HepG2 (cell line): ENCODE measurements at regions not wholly inside any gene's neighbourhood (a gene's known extent, or its start where the extent isn't known, plus 50 kb on each side); places are given as distances from the start of the nearest gene placed in this dataset.

Source experiments
- AGO2 ChIP-seq: fragments of 200-400 bp; formaldehyde crosslinking; optimal IDR thresholded peaks from 2 replicates; pipeline ENCODE3; 2017; ENCODE audit warnings: mild to moderate bottlenecking, low read depth, low read length, moderate library complexity
- ATAD3A ChIP-seq: sonication (generic); formaldehyde crosslinking; IDR thresholded peaks from 2 replicates; pipeline ENCODE4 v1.4.0; 2020; ENCODE audit warnings: missing genetic modification reagents
- E2F1 ChIP-seq: sonication (generic); formaldehyde crosslinking; IDR thresholded peaks from 2 replicates; pipeline ENCODE4 v1.5.0; 2020; ENCODE audit warnings: missing genetic modification reagents
- FIP1L1 ChIP-seq: fragments of 200-400 bp; formaldehyde crosslinking; IDR thresholded peaks from 2 replicates; pipeline ENCODE4 v1.6.1; 2018; ENCODE audit warnings: low read depth, mild to moderate bottlenecking, low read length, moderate library complexity, borderline replicate concordance; ENCODE audit not compliant: insufficient read depth
- NFIC ChIP-seq: IDR thresholded peaks from 2 replicates; pipeline ENCODE4 v1.6.1; 2012; ENCODE audit warnings: mild to moderate bottlenecking, low read length, inconsistent platforms
- SNAI1 ChIP-seq: sonication (generic); formaldehyde crosslinking; IDR thresholded peaks from 2 replicates; pipeline ENCODE4 v1.5.0; 2020; ENCODE audit warnings: mild to moderate bottlenecking, missing genetic modification reagents, borderline replicate concordance
- SNRNP70 ChIP-seq: fragments of 200-400 bp; formaldehyde crosslinking; IDR thresholded peaks from 2 replicates; pipeline ENCODE4 v1.6.1; 2017; ENCODE audit warnings: mild to moderate bottlenecking, low read depth, low read length, moderate library complexity
- TF ChIP-seq, protein P1 (sequence below): sonication (generic); formaldehyde crosslinking; IDR thresholded peaks from 2 replicates; pipeline ENCODE4 v1.4.0; 2020; ENCODE audit warnings: mild to moderate bottlenecking, missing genetic modification reagents
- TF ChIP-seq, protein P2 (sequence below): sonication (generic); formaldehyde crosslinking; IDR thresholded peaks from 2 replicates; pipeline ENCODE4 v1.5.0; 2020; ENCODE audit warnings: mild to moderate bottlenecking, missing genetic modification reagents, borderline replicate concordance
- TF ChIP-seq, protein P3 (sequence below): IDR thresholded peaks from 2 replicates; pipeline ENCODE4 v1.6.1; 2016; ENCODE audit warnings: low read depth, missing genetic modification reagents, missing compliant biosample characterization

GRCh38 chr11:92141159-92141558 lies 83.5 kb upstream of the FAT3 start (continued):
- TF ChIP-seq, protein P1, sequence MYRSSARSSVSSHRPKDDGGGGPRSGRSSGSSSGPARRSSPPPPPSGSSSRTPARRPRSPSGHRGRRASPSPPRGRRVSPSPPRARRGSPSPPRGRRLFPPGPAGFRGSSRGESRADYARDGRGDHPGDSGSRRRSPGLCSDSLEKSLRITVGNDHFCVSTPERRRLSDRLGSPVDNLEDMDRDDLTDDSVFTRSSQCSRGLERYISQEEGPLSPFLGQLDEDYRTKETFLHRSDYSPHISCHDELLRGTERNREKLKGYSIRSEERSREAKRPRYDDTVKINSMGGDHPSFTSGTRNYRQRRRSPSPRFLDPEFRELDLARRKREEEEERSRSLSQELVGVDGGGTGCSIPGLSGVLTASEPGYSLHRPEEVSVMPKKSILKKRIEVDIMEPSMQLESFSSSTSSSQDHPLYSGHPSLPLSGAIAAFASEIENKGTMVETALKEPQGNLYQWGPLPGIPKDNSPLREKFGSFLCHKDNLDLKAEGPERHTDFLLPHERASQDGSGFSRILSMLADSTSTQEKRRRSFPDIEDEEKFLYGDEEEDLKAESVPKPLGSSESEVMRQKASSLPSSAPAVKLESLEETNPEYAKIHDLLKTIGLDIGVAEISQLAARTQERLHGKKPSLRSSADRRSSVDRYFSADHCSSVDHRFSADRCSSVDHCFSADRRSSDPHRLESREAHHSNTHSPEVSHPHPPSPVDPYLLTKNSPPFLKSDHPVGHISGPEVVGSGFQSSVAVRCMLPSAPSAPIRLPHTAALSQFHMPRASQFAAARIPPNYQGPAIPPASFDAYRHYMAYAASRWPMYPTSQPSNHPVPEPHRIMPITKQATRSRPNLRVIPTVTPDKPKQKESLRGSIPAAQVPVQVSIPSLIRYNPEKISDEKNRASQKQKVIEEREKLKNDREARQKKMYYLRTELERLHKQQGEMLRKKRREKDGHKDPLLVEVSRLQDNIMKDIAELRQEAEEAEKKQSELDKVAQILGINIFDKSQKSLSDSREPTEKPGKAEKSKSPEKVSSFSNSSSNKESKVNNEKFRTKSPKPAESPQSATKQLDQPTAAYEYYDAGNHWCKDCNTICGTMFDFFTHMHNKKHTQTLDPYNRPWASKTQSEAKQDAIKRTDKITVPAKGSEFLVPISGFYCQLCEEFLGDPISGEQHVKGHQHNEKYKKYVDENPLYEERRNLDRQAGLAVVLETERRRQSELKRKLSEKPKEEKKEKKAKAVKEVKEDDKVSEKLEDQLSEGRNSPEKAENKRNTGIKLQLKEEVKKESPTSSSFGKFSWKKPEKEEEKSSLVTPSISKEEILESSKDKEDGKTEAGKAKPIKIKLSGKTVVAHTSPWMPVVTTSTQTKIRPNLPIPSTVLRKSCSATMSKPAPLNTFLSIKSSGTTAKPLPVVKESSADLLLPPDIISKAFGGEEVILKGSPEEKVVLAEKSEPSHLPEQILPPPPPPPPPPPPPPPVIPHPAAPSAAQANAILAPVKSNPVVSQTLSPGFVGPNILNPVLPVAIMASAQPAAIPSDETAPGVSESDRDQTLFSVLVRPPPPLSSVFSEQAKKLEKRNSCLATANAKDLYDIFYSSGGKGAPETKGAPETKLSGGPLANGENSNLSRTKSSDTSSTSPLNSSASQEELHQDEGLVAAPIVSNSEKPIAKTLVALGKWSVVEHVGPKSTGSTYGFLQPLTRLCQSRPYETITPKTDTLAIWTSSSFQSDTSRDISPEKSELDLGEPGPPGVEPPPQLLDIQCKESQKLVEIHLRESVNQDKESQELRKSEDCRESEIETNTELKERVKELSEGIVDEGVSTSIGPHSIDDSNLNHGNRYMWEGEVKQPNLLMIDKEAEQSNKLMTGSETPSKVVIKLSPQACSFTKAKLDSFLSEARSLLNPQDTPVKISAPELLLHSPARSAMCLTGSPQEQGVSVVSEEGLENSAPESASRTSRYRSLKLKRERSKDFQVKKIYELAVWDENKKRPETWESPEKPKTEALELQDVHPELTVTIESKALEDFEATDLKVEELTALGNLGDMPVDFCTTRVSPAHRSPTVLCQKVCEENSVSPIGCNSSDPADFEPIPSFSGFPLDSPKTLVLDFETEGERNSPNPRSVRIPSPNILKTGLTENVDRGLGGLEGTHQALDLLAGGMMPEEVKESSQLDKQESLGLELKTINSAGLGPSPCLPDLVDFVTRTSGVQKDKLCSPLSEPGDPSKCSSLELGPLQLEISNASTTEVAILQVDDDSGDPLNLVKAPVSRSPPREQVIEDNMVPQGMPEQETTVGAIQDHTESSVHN (CRISPR knock-in tag), result no peak
- TF ChIP-seq AGO2 (no peak), E2F1 (CRISPR knock-in tag) (no peak), SNRNP70 (no peak), ATAD3A (CRISPR knock-in tag) (no peak), SNAI1 (CRISPR knock-in tag) (no peak), NFIC (peak; percentile 38; the same call in 1 of the 2 replicates), FIP1L1 (no peak)
- TF ChIP-seq, protein P2, sequence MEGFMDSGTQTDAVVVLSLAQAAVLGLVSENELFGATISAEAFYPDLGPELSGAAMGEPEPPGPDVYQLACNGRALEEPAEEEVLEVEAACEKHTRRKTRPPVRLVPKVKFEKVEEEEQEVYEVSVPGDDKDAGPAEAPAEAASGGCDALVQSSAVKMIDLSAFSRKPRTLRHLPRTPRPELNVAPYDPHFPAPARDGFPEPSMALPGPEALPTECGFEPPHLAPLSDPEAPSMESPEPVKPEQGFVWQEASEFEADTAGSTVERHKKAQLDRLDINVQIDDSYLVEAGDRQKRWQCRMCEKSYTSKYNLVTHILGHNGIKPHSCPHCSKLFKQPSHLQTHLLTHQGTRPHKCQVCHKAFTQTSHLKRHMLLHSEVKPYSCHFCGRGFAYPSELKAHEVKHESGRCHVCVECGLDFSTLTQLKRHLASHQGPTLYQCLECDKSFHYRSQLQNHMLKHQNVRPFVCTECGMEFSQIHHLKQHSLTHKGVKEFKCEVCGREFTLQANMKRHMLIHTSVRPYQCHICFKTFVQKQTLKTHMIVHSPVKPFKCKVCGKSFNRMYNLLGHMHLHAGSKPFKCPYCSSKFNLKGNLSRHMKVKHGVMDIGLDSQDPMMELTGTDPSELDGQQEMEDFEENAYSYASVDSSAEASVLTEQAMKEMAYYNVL, result no peak
- TF ChIP-seq, protein P3, sequence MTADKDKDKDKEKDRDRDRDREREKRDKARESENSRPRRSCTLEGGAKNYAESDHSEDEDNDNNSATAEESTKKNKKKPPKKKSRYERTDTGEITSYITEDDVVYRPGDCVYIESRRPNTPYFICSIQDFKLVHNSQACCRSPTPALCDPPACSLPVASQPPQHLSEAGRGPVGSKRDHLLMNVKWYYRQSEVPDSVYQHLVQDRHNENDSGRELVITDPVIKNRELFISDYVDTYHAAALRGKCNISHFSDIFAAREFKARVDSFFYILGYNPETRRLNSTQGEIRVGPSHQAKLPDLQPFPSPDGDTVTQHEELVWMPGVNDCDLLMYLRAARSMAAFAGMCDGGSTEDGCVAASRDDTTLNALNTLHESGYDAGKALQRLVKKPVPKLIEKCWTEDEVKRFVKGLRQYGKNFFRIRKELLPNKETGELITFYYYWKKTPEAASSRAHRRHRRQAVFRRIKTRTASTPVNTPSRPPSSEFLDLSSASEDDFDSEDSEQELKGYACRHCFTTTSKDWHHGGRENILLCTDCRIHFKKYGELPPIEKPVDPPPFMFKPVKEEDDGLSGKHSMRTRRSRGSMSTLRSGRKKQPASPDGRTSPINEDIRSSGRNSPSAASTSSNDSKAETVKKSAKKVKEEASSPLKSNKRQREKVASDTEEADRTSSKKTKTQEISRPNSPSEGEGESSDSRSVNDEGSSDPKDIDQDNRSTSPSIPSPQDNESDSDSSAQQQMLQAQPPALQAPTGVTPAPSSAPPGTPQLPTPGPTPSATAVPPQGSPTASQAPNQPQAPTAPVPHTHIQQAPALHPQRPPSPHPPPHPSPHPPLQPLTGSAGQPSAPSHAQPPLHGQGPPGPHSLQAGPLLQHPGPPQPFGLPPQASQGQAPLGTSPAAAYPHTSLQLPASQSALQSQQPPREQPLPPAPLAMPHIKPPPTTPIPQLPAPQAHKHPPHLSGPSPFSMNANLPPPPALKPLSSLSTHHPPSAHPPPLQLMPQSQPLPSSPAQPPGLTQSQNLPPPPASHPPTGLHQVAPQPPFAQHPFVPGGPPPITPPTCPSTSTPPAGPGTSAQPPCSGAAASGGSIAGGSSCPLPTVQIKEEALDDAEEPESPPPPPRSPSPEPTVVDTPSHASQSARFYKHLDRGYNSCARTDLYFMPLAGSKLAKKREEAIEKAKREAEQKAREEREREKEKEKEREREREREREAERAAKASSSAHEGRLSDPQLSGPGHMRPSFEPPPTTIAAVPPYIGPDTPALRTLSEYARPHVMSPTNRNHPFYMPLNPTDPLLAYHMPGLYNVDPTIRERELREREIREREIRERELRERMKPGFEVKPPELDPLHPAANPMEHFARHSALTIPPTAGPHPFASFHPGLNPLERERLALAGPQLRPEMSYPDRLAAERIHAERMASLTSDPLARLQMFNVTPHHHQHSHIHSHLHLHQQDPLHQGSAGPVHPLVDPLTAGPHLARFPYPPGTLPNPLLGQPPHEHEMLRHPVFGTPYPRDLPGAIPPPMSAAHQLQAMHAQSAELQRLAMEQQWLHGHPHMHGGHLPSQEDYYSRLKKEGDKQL (CRISPR knock-in tag), result 0 out of 2 replicates have a peak, but pooled peaks have one; percentile 34
